Stomach smooth muscle (tissue), 2 donors: ENCODE measurements at regions not wholly inside any gene's neighbourhood (a gene's known extent, or its start where the extent isn't known, plus 50 kb on each side); places are given as distances from the start of the nearest gene placed in this dataset.

Experiments used
- H3K27ac ChIP-seq: one replicate; pipeline ENCODE4 v1.7.0; 2013; ENCODE audit warnings: mild to moderate bottlenecking, low read length, inconsistent platforms
- H3K27me3 ChIP-seq, 2 donors: one replicate each; pipeline ENCODE4 v1.7.0; 2013; ENCODE audit warnings: low read length in 2 of 2; ENCODE audit not compliant: insufficient read depth in 2 of 2, control insufficient read depth in 1 of 2
- H3K36me3 ChIP-seq, 2 donors: one replicate each; pipeline ENCODE4 v1.7.0; 2013; ENCODE audit warnings: low read length in 2 of 2; ENCODE audit not compliant: control insufficient read depth in 2 of 2, insufficient read depth in 2 of 2
- H3K4me1 ChIP-seq: one replicate; pipeline ENCODE4 v1.7.0; 2013; ENCODE audit warnings: low read length; ENCODE audit not compliant: control insufficient read depth, insufficient read depth
- H3K4me3 ChIP-seq, 2 donors: one replicate each; pipeline ENCODE4 v1.7.0; 2013; ENCODE audit warnings: low read length in 2 of 2
- H3K9ac ChIP-seq, 2 donors: one replicate each; pipeline ENCODE4 v1.7.0; 2013; ENCODE audit warnings: low read length in 2 of 2, mild to moderate bottlenecking in 1 of 2
- H3K9me3 ChIP-seq, 2 donors: one replicate each; pipeline ENCODE4 v1.7.0; 2013; ENCODE audit warnings: low read length in 2 of 2; ENCODE audit not compliant: control insufficient read depth in 2 of 2
- donor health status: healthy.
- donor health status: Pancreatic carcinoma.

GRCh38 chr21:31482460-31482859 is 138.4 kb upstream of the TIAM1 start:
- no peaks in the 10 kb centered on the region for H3K4me1 ChIP-seq
- no peak overlapping the region for H3K27ac ChIP-seq
- H3K36me3 ChIP-seq, result no peaks in the 10 kb centered on the region
- peaks cover 8 to 23% of the 10 kb centered on the region in 2 donors for H3K9me3 ChIP-seq
- no peak overlapping the region for H3K9ac ChIP-seq
- no peak overlapping the region for H3K4me3 ChIP-seq
- H3K27me3 ChIP-seq, result no peaks in the 10 kb centered on the region

DNA sequence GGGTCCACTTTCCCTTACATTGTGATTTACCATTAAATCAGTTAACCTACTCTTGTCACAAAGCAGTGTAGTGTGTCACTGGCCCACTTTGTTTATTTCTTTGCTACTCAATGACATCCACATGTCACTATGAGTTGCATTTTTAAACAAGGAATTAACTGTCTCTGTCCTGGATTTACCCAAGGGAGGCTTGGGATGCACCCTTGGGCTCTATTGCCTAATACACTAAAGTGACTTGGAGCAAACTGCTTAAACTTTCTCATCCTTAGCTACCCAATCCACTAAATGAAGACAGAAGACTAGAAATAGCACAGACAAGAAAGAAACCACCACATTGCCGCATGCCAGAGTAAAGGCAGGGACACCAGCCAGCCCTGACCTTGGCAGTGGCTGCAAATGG is 136.2 kb upstream of the TIAM1 start:
- no peak overlapping the region for H3K4me3 ChIP-seq
- H3K27ac ChIP-seq, result no peak overlapping the region
- H3K36me3 ChIP-seq, result no peaks in the 10 kb centered on the region
- H3K9me3 ChIP-seq, result peaks cover 8 to 19% of the 10 kb centered on the region in 2 donors
- no peak overlapping the region for H3K9ac ChIP-seq
- no peaks in the 10 kb centered on the region for H3K27me3 ChIP-seq
- H3K4me1 ChIP-seq, result no peaks in the 10 kb centered on the region

- Histone ChIP-seq H3K27me3 (no peaks in the 10 kb centered on the region), H3K27ac (no peak overlapping the region), H3K36me3 (no peaks in the 10 kb centered on the region), H3K4me1 (no peaks in the 10 kb centered on the region), H3K9me3 (peaks cover 8 to 18% of the 10 kb centered on the region in 2 donors), H3K9ac (no peak overlapping the region), H3K4me3 (no peak overlapping the region)
These were observed 135.7 kb upstream of the TIAM1 start for GRCh38 chr21:31479714-31480113.

DNA sequence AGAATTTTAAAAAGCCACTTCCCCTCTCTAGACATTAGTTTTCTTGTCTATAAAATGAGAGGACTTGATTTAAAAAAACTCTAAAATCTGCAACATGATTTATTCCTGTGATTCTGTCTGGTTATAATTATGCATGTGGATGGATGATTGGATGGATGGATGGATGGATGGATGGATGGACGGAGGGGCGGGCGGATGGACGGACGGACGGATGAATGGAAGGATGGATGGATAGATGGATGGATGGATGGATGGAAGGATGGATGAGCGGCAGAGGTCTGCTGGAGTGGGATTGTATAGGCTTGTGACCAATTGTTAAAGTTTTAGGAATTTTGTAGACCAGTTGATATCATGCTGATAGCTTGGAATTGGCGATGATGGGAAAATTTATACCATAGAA is 135.2 kb upstream of the TIAM1 start:
- Histone ChIP-seq H3K27ac (no peak overlapping the region), H3K27me3 (no peaks in the 10 kb centered on the region)

DNA sequence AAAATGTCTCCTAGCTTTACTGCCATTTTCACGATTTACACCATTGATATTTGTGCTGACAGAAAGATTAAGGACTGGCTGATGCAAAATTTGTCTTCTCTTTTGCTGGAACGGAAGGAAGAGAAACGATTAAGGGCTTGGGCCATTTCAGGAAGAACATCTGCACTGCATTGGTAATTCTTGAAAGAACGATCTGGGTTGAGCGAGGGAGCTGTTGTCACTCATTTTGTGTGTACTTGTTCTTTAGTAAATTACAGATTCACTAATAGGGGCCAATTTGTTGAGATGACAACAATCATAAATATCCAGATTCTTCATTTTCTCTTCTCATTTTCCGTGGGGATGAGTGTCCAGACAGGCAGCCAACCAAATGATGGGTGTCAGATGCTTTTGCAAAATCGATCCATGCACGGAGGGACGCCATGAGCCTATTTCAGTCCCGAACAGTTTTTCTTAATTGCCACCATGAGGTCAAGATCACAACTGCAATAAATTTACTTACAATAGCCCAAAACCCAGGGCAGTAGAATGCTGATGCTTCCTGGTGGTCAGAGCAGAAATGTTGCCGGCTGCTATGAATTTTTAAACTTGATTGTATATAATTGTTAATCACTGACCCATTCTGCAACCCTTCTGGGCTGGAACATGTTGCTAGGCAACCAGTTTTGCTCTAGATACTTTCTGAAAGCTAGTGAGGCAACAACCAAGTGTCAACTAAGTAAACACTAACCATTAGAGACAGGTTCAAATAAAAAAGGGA is 132.4 kb upstream of the TIAM1 start:
- no peak overlapping the region for H3K9ac ChIP-seq
- H3K4me1 ChIP-seq, result no peaks in the 10 kb centered on the region
- no peaks in the 10 kb centered on the region for H3K27me3 ChIP-seq
- no peak overlapping the region for H3K4me3 ChIP-seq
- H3K36me3 ChIP-seq, result no peaks in the 10 kb centered on the region
- no peak overlapping the region for H3K27ac ChIP-seq
- peaks cover 6 to 8% of the 10 kb centered on the region in 2 donors for H3K9me3 ChIP-seq

More for the DNA sequence above, 135.2 kb upstream of the TIAM1 start:
- H3K4me3 ChIP-seq, result no peak overlapping the region
- peaks cover 8 to 15% of the 10 kb centered on the region in 2 donors for H3K9me3 ChIP-seq
- H3K9ac ChIP-seq, result no peak overlapping the region
- no peaks in the 10 kb centered on the region for H3K4me1 ChIP-seq
- H3K36me3 ChIP-seq, result no peaks in the 10 kb centered on the region

- Histone ChIP-seq H3K9me3 (peaks cover 2 to 3% of the 10 kb centered on the region in 2 donors), H3K9ac (no peak overlapping the region), H3K27me3 (no peaks in the 10 kb centered on the region), H3K4me3 (no peak overlapping the region), H3K36me3 (no peaks in the 10 kb centered on the region), H3K4me1 (no peaks in the 10 kb centered on the region), H3K27ac (no peak overlapping the region)
These were observed 131.2 kb upstream of the TIAM1 start for GRCh38 chr21:31475223-31475622.

DNA sequence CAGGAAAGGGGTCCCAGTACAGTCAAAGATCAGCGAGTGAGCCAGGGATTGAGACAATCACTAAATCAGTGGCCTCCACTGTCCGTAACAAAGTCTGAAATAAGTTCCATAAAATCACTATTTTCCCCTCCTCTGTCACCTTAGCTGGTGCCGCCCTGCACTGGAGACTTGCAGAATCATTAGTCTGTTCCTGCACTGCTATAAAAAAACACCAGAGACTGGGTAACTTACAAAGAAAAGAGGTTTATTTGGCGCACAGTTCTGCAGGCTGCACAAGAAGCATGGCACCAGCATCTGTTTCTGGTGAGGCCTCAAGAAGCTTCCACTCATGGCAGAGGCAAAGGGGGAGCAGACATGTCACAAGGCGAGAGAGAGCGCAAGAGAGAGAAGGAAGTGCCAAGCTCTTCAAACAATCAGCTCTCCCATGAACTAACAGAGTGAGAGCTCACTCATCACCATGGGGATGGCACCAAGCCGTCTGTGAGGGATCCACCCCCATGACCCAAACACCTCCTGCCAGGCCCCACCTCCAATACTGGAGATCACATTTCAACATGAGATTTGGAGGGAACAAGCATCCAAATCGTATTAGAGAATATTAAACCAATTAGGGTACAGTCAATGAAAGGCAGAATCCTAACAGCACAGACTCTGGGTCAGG is 129.8 kb upstream of the TIAM1 start:
- Histone ChIP-seq H3K27me3 (no peaks in the 10 kb centered on the region), H3K27ac (no peak overlapping the region), H3K9ac (no peak overlapping the region), H3K4me3 (no peak overlapping the region), H3K9me3 (peaks cover 0 to 3% of the 10 kb centered on the region in 2 donors), H3K36me3 (no peaks in the 10 kb centered on the region), H3K4me1 (no peaks in the 10 kb centered on the region)

DNA sequence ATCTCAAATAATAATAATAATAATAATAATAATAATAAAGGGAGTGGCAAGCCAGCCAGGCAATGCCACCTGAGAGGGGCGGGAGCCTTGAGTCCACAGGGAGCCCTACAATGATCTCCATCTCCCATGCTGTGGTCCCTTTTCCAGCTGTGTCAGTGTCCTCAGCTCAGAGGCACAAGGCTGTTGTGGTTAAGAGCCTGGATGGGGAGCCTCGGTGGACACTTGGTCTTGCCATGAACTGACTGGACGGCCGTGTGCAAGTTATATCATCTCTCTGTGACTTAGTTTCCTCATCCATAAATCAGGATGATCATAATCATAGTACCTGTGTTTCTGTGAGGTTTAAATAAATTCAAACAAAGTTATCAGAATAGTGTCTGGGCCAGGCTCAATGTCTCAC is 127.8 kb upstream of the TIAM1 start:
- Histone ChIP-seq H3K4me3 (no peak overlapping the region), H3K27me3 (no peaks in the 10 kb centered on the region), H3K4me1 (no peaks in the 10 kb centered on the region), H3K27ac (no peak overlapping the region), H3K9ac (no peak overlapping the region), H3K9me3 (peaks cover 0 to 3% of the 10 kb centered on the region in 2 donors), H3K36me3 (no peaks in the 10 kb centered on the region)

DNA sequence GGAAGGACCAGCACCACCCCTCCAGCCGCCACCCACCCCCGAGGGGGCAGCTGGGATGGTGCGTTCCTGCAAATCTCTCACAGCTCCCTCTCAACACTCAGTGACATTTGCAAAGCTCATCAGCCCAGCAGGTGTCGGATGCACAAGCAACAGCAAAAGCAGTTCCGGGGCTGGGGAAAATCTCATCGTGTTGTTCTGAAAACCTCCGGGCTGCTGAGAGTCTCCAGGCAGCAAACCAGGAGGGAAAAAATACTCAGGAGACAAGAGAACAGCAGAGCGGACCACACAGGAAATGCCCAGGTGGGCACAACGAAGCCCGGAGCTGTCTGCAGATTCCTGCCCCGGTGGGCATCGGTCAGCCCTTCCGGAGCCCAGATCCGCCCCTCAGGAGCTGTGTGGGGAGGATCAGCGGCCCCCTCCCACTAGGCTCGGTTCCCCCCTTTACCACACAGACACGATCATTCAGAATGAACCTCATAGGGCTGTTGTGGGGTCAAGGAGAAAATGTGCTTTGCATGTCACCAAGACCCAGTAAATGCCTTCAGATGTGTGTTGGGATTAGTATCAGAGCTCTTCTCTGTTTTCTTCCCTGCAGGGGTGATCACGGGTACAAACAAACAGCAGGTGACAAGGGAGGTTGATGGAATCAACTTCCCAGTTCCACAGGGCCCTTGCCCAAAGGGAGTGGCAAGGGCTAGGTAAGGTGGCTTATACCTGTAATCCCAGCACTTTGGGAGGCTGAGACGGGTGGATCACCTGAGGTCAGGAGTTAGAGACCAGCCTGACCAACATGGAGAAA is 127.0 kb upstream of the TIAM1 start:
- Histone ChIP-seq H3K27ac (no peak overlapping the region), H3K9ac (no peak overlapping the region), H3K4me3 (no peak overlapping the region), H3K36me3 (no peaks in the 10 kb centered on the region), H3K4me1 (no peaks in the 10 kb centered on the region), H3K9me3 (peaks cover 0 to 3% of the 10 kb centered on the region in 2 donors), H3K27me3 (no peaks in the 10 kb centered on the region)

DNA sequence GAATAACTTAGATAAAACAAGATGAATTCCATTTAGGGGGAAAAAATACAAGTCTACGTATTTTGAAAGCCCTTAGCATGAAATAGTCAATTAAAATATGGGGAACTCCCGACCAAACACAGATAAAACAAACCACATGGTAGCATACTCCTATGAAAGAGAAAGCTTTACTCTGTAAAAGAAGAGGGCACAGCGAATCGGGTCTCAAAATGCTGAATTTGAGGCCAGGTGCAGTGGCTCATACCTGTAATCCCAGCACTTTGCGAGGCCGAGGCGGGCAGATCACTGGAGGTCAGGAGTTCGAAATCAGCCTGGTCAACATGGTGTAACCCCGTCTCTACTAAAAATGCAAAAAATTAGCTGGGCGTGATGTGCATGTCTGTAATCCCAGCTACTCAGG is 116.9 kb upstream of the TIAM1 start:
- no peak overlapping the region for H3K4me3 ChIP-seq
- no peaks in the 10 kb centered on the region for H3K27me3 ChIP-seq
- H3K4me1 ChIP-seq, result no peaks in the 10 kb centered on the region
- no peaks in the 10 kb centered on the region for H3K36me3 ChIP-seq
- no peaks in the 10 kb centered on the region for H3K9me3 ChIP-seq
- no peak overlapping the region for H3K9ac ChIP-seq
- H3K27ac ChIP-seq, result no peak overlapping the region
